ENCODE measurements at regions not wholly inside any gene's neighbourhood (a gene's known extent, or its start where the extent isn't known, plus 50 kb on each side); places are given as distances from the start of the nearest gene placed in this dataset.

- DNase-seq (ENCODE audit: low read depth): no peak
These were observed 291.8 kb upstream of the MARCKS start for GRCh38 chr6:113565306-113565705.

DNA sequence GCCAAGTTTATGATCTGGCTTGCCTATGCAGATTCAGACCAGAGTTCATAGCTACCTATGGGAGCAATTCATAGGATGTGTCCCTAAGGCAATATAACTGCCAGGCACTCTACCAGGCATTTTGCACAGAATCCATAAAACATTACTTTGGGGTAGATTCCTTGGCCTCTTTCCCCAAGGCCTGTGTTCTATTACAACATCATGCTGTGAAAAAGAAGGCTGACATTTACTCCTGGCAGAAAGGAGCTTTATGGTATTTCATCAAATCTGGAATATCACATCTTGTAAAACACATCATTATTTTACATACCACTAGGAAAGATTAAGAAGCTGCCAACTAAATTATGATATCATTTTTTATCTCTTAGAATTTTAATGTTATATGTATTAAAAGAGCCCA is 287.0 kb upstream of the MARCKS start:
- DNase-seq (ENCODE audit: low read depth): no peak

- DNase-seq (ENCODE audit: low read depth): no peak
These were observed 286.5 kb upstream of the MARCKS start for GRCh38 chr6:113570641-113571040.

DNA sequence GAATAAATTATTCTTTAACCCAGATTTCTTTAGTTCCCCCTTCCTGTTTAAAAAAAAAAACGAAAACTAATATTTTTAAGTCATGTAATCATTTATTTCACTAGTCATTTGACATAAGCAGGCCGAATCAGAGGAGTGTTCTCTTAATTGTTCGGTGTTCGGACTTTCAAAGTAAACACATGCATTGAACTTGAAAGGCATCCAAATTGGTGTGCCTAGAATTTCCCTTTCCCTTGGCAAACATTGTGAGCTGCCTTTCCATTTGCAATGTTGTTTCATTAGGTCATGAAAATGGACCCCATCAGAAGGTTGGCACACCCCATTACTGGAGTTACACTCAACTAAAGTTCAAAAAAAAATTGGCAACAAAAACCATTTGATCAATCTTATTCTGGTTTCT is 283.0 kb upstream of the MARCKS start:
- DNase-seq (ENCODE audit: low read depth): no peak

DNA sequence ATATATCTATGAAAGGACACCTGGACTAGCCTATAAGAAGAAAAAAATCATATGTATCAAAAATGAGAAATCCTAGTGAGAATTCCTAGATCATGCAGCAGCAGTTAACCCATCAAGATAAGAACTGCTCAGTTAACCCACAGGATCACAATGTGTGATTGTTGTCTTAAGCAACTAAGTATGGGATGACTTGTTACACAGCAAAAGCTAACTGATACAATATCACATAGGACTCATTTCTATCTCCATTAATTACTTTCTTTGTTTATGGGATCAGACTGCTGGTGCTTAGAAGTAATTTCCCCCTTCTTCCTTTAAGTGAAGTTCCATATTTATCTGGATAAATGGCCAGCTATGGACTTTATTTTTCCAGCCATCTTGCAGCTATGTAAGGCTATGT is 280.8 kb upstream of the MARCKS start:
- DNase-seq (ENCODE audit: low read depth): no peak

DNA sequence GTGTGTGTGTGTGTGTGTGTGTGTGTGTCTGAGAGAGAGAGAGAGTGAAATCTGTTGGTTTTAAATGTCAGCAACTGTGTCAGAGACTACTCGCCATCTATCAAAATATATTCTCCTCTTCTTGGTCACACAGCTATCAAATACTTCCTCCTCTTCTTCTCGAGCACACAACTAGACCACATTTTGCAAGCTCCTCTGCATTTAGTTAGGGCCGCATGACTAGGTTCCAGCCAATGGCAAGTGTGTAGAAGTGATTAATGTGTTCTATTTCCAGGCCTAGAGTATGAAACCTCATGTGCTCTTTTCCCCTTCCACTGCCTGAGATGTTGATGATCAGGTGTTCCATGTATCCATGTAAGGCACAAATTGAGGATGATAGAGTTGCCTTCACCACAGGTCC is 278.5 kb upstream of the MARCKS start:
- DNase-seq (ENCODE audit: low read depth): no peak

DNA sequence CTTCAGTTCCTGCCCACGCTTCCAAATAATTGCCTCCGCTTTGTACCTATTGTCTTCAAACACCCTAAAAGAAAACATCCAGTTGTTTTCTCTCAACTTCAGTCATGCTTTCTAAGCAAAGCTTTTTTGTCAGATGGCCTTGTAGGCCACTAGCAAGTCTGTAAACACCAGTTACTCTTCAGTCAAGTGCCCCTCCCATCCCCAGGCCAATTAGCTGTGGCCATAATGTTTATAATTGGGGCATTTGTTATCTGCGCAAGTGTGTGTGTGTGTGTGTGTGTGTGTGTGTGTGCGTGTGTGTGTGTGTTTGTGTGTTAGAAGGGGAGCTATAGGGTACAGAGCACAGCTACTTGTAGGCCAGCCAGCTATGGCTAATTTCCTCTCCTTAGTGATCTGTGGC is 272.4 kb upstream of the MARCKS start:
- DNase-seq (ENCODE audit: low read depth): no peak

DNA sequence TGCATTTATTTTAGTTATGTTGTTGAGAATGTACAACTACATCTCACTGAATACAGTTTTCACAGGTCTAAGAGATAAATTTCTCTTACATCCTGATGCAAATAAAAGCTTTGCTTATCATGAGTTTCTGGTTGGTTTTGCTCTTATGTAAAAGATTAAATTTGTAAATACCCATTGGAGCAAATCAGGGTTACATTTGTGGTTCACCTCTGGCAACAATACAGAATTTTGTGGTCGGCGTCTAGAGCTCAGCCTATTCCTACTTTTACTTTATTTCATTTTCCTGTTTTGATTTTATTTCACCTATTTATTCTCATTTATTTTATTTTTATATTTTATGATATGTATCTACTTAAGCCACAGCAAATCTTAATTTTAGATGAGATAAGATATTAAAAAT is 271.9 kb upstream of the MARCKS start:
- no peak for DNase-seq (ENCODE audit: low read depth)

- DNase-seq (ENCODE audit: low read depth): no peak
These were observed 270.6 kb upstream of the MARCKS start for GRCh38 chr6:113586413-113587077.

DNA sequence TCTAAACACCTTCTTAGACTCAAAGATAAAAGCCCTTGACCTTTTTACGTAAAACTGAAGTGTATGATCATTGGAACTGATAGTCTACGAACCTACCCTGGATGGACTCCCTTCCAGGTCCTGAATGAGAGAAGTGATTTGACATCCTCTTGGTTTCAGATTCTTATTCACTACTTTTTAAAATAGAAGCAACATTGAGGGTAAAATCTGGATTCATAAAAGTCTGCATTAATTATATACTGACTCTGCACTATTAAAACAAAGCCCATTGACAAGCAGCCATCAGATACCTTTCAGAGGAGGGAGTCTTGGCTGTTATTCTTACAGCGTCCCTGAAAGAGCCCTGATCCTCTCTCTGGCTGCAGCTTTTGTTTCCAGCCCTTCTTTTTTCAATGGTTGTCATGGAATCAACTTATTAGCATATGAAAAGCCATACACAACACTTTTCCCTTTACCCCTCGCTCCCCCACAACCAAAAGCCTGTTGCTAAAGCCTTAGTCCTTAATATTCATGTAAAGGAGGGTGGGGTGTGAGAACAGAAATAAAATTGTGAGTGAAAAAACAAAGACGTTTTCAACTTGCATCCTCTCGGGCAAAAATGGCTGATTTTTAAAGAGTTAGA is 270.0 kb upstream of the MARCKS start:
- no peak for DNase-seq (ENCODE audit: low read depth)

DNA sequence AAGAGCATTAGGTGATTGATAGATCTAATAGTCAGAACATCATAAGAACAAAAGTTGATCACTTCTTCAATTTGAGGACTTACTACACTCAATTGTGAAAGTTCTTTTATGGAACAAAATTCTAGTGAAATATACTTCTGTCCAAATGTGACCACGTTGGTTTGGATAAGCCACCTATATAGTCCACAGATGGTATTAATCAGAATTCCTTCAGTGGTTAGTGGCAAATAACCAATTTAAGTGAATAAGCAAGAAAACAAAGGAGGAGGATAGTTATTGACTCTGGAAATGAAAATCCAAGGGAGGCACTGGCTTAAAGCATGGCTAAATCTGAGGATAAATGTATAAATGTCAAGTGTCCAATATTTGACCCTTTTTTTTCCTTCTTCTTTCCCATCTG is 268.5 kb upstream of the MARCKS start:
- DNase-seq (ENCODE audit: low read depth): no peak

DNA sequence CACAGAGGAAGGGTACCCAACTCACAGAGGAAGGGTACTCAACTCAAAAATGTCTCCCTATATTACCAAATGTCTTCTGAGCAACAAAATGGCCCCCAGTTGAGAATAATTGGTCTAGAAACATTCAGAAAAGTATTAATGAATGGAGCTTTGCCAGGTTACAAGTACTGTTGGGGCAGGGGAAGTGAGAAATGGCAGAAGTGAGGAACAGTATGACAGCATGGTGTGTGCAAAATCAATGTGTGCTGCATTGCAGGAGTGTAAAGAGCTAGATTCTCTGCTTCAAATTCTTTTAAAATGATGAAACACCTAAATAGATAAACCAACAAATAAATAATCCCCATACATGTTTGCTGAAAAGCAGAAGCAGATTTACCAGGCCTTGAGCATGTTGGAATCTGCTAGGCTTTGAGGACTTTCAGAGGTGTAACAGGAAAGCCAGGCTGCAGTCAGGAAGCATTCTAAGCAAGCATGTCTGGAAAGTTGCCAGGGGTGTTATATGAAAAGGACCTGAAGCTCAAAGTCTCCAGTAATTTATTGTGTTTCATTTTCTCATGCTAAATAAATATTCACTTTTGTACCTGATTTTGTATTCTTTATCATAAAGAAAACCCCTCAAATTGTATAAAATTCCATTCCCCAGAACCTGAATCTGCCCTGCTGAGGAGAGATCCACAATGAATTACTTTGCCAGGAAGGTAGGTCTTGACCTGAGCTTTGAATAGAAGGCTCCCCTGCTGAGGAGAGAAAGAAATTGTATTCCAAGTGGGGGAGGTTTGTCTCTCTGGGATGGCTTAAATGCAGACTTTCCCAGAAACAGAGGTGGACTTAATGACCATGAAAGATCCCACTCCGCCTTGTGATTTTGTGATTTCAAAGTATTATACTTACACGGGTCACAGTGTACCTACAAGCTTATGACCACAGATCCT is 265.0 kb upstream of the MARCKS start:
- DNase-seq (ENCODE audit: low read depth): no peak

DNA sequence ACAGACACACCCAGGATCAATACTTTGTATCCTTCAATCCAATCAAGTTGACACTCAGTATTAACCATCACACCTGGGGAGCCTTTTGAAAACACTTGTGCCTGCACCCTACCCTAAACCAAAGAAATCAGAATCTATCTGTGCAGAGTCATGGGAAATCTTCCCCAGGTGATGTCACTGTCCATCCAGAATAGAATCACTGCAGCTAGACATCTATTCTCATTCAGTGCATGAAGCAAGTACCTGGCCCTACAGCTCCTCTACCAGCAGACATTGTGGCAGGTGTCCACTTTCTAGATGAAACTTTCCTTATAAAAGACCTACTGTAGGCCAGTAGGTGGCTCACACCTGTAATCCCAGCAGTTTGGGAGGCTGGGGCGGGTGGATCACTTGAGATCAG is 262.4 kb upstream of the MARCKS start:
- no peak for DNase-seq (ENCODE audit: low read depth)

DNA sequence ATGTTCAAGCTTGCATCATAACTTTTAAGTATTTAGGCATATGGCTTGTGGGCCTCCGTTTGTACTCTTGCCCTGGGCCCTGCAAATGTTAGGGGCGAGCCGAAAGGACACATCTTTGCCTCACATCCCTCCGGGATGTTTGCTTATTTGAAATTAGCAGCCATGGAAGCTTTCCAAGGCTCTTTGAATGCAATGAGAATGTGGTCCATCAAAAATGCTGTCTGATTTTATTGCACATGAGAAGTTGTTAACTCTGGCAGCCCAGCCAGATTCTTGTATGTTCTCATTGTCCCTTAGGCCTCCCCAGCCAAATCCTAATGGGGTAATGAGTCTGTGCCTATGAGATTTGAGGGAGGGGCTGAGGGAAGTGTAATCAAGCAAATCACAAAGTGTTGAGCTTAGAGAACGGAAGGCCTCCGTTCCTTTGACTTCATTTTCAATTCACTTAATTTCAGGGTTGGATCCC is 261.2 kb upstream of the MARCKS start:
- DNase-seq (ENCODE audit: low read depth): no peak

GRCh38 chr6:113596387-113597230 is 260.5 kb upstream of the MARCKS start:
- DNase-seq (ENCODE audit: low read depth): no peak

GRCh38 chr6:113597231-113597583 is 259.9 kb upstream of the MARCKS start:
- no peak for DNase-seq (ENCODE audit: low read depth)

- DNase-seq (ENCODE audit: low read depth): no peak
These were observed 258.4 kb upstream of the MARCKS start for GRCh38 chr6:113598786-113599185.

DNA sequence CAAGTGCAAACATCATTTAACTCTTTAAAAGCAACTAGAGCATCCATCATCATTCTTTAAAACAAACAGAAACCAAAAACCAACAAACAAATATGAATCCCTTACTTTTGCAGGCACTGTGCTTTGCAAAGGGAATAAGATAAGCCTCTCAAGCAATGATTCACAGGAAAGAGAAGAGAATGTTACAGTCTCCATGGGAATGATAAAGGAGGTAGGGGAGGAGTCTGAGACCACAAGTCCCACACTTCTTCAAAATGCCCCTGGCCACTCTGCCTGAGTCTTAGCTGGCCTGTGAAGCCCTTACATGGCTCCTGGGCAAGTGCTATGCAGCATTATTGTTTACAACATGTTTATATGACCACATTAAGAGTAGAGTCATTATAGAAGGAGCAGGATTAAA is 257.7 kb upstream of the MARCKS start:
- DNase-seq (ENCODE audit: low read depth): no peak

DNA sequence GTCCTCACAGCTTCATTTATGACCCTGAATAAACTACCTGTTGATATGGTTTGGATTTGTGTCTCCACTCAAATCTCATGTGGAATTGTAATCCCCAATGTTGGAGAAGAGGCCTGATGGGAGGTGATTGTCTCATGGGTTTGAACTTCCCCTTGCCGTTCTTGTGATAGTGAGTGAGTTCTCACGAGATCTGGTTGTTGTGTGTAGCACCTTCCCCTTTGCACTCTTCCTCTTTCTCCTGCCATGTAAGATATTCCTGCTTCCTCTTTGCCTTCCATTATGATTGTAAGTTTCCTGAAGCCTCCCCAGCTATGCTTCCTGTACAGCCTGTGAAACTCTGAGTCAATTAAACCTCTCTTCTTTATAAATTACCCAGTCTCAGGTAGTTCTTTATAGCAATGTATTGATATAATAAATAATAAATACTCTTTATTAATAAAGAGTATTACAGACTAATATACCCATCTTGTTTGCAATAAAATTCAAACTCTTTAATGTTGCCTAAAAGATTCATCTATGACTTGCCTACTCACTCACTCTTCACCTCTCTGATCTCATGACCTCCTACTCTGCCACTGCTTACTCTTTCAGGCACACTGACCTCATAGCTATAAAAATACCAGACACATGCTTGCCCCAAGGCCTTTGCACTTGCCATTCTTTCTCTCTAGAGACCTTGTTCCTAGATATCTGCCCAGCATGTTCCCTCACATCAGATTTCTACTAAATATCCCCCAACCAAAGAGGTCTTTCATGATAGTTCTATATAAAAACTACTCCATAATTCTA is 256.4 kb upstream of the MARCKS start:
- no peak for DNase-seq (ENCODE audit: low read depth)

- no peak for DNase-seq (ENCODE audit: low read depth)
These were observed 249.2 kb upstream of the MARCKS start for GRCh38 chr6:113607821-113608545.
